HG03342 (cell line): ENCODE measurements at regions not wholly inside any gene's neighbourhood (a gene's known extent, or its start where the extent isn't known, plus 50 kb on each side); places are given as distances from the start of the nearest gene placed in this dataset.
"Not testable (repeated sequence)": the region's sequence is repeated elsewhere in the genome, so short reads cannot be mapped to it uniquely, and the experiment has no call there.

Experiments used
- ATAC-seq: cut with Tn5 transposase; IDR thresholded peaks from one replicate; pipeline ENCODE4 v1.9.1; 2021; ENCODE audit warnings: mild to moderate bottlenecking, moderate library complexity; ENCODE audit not compliant: unreplicated experiment

GRCh38 chr18:9009703-9010488 lies 92.6 kb upstream of the NDUFV2 start:
- ATAC-seq: no peak

GRCh38 chr18:9011431-9011830 lies 91.1 kb upstream of the NDUFV2 start:
- ATAC-seq: no peak

GRCh38 chr18:9013926-9014373 lies 88.5 kb upstream of the NDUFV2 start:
- ATAC-seq: no peak

- no peak for ATAC-seq
Measured at GRCh38 chr18:9015689-9016088, 86.8 kb upstream of the NDUFV2 start.

GRCh38 chr18:9016633-9017166 lies 85.8 kb upstream of the NDUFV2 start:
- ATAC-seq: no peak

GRCh38 chr18:9017167-9017904 lies 85.2 kb upstream of the NDUFV2 start:
- ATAC-seq: peak; percentile 93

GRCh38 chr18:9017905-9018227 lies 84.6 kb upstream of the NDUFV2 start:
- no peak for ATAC-seq

- ATAC-seq: no peak
Measured at GRCh38 chr18:9019135-9019534, 83.4 kb upstream of the NDUFV2 start.

- no peak for ATAC-seq
Measured at GRCh38 chr18:9020221-9020620, 82.3 kb upstream of the NDUFV2 start.

- no peak for ATAC-seq
Measured at GRCh38 chr18:9021458-9021857, 81.0 kb upstream of the NDUFV2 start.

GRCh38 chr18:9022397-9023155 lies 79.9 kb upstream of the NDUFV2 start:
- no peak for ATAC-seq

- not testable (repeated sequence) for ATAC-seq
Measured at GRCh38 chr18:9024031-9024646, 78.4 kb upstream of the NDUFV2 start.

GRCh38 chr18:9025091-9025838 lies 77.2 kb upstream of the NDUFV2 start:
- no peak for ATAC-seq

GRCh38 chr18:9029131-9029530 lies 73.4 kb upstream of the NDUFV2 start:
- no peak for ATAC-seq

GRCh38 chr18:9032519-9032918 lies 70.0 kb upstream of the NDUFV2 start:
- no peak for ATAC-seq

GRCh38 chr18:9038277-9038871 lies 64.1 kb upstream of the NDUFV2 start:
- ATAC-seq: no peak

GRCh38 chr18:9039441-9040071 lies 62.9 kb upstream of the NDUFV2 start:
- no peak for ATAC-seq

GRCh38 chr18:9042766-9043481 lies 59.6 kb upstream of the NDUFV2 start:
- ATAC-seq: no peak

GRCh38 chr18:9043581-9043980 lies 58.9 kb upstream of the NDUFV2 start:
- ATAC-seq: no peak
